ENCODE measurements at regions not wholly inside any gene's neighbourhood (a gene's known extent, or its start where the extent isn't known, plus 50 kb on each side); places are given as distances from the start of the nearest gene placed in this dataset.

DNA sequence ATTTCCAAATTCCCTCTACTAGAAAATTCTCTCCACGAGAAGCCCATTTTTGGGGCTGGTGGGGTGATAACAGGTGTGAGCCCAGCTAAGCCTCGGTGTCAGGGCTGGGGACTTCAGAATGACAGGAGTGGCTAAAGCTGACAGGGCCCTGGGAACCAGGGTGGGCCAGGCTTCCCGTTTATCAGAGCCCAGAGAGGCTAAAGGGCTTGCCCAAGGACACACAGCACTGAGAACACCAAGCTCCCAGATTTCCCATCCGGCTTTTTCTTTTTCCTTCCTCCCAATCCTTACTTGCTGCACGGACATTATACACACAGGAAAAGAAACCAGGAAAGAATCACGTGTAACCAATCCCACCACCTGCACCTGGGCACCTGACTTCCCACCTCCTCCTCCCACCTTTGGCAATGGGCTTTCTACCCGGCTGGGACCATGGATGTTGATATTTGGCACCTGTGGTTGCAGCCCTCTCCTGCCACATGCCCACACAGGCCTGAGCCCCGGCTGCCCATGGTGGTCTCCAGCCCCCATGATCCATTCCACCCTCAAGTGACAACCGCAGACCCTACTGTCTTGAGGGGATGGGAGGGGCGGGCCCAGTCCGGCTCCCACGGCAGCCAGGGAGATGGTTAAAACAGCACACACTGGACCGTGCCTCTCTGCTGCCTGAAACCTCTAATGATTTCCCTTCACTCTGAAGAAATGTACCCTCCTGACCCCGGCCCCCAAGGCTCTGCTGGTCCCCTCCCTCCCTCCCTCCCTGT is 78.9 kb downstream of the ENGASE start:
- DNase-seq (ENCODE audit: low read depth) = no peak

DNA sequence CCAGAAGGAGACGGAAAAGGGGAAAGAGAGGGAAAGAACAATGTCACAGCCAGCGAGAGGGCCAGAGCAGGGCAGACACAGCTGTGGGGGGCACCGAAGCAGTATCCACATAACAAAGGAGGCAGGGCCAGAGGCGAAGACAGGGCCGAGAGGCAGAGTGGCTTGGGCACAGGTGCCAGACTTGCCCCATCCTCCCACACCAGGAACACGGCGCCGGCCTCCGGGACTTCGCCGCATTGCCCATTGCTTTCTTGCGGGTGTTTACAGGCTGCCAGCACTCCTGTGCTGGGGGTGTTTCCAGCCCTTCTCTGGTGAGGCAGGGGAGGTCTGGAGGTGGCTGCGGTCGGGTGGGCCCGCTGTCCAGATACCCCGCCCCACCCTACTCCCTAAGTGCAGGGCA is 78.0 kb downstream of the ENGASE start:
- DNase-seq (ENCODE audit: low read depth) = no peak

DNA sequence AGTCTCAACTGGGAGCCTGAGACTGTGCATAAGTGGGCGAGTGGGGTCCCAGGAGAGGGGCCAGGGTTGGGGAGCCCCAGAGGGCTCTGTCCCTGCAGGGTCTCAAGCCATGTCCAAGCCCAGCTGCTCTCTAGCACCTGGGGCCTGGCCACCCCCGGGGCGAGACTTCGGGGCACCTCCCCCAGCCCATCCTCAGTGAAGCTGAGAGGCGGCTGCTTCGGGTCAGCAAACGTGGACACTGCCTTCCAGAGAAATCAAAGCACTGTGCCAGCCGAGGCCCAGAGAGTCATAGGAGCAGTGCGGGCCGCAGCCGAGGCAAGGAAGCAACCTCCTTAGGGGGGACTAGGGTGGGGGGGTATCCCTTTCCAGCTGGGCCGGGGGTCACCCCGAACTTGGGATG is 77.5 kb downstream of the ENGASE start:
- DNase-seq (ENCODE audit: low read depth) = no peak

DNA sequence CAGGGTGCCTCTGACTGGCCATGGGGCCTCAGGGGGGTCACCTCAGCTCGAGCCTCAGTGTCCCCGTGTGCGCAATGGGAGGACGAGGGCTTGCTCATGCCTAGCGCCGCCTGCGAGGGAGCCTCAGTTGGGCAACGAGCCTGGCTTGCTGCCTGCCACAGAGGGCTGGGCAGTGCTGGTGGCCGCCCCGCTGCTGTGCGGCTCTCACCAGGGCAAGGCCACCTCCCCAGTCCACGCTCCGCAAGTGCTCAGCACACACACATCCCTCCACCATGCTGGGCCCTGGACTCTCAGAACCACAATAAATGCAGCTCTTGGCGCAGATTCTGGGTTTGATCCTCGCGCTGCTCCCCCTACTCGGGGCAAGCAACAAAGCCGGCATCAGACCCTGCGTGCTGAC is 76.2 kb downstream of the ENGASE start:
- no peak for DNase-seq (ENCODE audit: low read depth)

DNA sequence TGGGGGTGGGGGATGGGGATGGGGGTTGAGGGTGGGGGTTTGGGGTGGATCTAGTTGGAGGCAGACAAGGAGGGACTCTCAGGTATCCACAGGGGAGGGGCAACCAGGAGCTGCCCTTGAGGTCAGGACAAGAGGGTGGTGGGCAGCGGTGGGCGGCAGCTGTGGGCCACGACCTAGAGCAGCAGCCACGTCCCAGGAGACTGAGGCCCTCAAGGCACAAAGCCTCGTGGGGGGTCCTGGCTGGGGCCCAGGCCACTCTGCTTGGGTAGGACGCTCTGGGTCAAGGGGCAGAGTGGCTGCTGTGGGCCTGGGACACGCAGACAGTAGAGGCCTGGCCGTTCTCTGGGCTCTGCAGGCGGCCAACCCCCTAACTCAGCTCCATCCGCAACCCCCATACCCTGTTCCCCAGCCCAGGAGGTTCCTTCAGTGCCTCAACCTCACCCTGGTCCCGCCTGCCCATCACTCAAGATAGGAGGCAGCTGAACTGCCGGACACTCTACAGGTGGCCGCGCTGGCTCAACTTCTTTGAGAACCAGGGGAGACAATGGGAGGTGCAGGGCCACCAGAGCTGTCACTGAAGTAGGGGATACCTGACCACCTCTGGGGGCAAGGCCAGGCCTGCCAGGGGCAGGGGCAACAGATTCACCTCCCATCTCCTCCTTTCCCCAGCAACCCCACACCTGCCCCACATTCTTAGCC is 75.6 kb downstream of the ENGASE start:
- no peak for DNase-seq (ENCODE audit: low read depth)

DNA sequence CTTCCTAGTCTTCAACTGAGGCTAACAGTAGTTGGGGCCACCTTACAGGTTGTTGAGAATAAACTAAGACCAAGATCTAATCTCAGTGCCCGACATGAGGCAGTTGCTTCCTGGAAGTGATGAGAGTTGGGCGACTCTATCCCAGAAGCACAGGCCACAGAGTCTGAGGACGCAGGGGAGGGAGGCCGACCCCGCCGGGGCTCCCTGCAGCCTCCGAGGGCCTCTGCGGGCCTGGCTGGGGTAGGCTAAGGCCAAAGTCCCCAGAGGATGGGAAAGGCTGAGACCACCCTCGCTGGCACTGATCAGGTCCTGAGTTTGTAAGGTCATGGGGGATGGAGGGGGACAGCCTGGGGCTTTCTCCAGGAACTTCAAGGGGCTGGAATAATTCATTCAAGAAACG is 74.0 kb downstream of the ENGASE start:
- no peak for DNase-seq (ENCODE audit: low read depth)

DNA sequence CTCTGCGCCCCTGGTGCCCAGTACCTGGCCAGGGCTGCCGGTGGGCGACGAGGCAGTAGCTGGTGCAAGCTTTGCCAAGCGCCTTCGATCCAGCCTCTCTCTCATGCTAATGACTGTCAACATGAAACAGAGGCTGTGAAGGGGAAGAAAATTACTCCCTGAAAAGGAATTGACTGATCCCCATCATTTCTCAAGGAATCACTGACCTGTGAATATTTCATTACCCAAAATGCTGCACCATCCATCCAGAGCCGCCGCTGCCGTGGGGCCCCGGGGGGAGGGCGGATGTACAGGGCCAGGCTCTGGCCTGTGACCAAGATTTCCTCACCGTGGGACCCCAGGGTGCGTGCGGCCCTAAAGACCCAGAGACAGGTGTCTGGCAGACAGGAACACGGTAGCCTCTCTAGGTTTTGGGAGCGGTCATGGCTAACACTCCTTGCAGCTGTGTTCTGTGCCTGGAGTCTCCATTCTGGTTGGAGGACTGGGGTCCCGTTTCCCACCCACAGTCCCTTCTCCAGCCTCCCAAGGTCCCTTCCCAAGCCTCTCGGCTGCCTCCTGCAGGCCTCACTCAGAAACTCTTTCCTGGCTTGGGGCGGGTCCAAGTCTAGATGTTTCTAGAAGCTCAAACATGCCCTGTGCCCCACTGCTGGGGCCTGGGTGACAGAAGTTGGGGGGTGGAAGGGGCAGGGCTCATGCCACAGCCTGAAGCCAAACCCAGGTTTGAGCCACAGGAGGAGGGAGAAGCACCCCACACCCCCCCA is 73.3 kb downstream of the ENGASE start:
- DNase-seq (ENCODE audit: low read depth) = no peak

DNA sequence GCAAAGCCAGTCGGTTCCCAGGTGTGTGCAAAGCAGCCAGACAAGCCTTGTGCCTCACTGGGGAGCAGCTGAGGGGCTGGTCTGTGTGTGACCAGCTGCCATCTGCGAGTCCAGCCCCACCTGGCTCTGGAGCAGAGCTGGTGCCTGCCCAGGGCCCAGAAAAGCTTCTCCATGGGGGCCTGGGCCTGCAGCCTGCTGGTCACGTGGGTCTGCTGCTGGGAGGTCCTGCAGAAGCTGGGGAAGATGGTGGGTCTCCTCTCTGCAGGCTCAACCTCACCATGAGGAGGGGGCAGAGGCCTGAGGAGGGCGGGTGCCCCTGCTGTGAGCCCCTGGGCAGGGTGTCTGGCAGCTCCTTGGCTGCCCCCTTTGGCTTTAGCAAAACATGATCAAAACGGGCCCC is 71.9 kb downstream of the ENGASE start:
- no peak for DNase-seq (ENCODE audit: low read depth)

DNA sequence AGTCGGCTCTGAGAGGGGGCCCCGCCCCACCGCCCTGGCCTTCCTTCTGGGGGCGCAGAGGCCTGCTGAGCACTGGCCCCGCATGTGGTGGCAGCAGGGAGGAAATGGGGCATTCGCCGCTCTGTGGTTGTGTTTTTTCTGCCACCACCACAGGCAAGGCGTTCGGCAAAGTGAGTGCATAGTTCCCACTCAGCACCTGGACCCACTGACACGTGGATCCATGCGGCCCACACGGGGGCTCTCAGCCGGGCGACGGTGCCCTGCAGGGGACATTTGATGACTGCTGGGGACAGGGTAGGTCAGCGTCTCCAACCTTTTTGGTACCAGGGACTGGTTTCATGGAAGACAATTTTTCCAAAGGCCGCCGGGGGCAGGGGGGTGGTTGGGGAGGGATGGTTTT is 70.9 kb downstream of the ENGASE start:
- no peak for DNase-seq (ENCODE audit: low read depth)

DNA sequence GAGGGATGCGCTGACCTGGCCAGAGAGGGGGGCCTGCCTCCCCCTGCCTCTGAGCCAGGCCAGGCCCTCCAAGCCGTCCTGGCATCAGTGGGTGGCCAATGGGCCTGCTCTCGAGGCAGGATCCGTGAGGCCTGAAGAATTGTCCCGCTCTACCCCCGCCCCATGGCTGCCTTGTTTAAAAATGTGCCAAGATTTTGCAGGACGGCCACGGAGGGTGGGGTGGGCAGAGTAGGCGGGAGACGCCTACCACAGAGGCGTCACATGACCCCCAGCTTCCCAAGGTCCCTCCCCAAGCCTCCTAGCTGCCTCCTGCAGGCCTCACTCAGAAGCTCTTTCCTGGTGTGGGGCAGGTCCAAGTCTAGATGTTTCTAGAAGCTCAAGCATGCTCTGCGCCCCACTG is 69.5 kb downstream of the ENGASE start:
- no peak for DNase-seq (ENCODE audit: low read depth)

DNA sequence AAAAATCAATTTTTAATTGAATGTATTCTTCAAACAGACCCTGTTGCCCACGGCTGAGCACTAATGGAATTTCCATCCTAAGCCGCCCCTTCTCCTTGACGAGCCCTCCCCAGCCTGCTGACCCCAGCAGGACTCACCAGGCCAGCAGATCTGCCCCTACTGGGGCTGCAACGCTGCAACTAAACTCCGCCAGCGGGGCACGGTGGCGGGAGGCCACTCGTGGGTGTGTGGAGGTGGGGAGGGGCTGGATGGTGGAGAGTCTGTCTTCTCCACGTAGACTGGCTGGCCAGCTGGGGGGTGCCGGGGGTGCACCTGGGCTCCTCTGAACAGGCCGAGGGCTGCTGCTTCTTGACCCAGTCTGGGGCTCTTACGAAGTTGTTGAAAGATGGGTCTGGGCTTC is 67.8 kb downstream of the ENGASE start:
- DNase-seq (ENCODE audit: low read depth) = no peak

DNA sequence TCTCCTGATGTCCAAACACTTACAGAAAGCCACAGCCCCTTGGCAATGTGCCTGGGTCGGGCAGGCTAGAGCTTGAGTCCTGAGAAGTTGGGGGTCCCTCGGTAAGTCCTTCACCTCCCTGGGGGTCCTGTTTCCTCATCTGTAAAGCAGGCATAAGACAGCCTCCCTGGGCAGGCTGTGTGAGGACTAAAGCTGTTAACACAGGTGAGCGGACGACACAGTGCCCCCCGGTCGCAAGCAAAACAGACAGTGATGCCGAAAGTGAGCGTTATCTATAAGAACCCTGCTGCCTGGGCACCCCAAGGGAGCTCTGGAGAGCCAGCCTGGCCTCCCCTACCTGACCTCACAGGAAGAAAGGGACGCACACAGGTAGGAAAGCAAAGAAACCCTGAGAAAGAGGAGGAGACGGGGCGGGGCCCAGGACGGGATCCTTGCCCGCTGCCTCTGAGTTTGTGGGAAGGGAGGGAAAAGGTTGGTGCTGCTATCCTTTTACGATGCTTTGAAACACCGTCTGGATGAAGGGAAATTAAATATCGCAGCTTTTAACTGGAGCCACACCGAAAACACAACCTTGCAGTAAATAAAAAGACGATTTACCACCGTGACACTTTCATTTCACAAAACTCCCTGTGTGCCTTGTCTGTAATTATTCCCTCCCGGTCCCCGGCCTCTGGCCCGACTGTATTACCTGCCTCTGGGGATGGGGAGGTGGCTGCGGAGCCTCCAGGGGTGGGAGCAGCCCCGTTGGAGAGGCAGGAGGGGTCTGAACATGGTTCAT is 67.1 kb downstream of the ENGASE start:
- DNase-seq (ENCODE audit: low read depth) = no peak

DNA sequence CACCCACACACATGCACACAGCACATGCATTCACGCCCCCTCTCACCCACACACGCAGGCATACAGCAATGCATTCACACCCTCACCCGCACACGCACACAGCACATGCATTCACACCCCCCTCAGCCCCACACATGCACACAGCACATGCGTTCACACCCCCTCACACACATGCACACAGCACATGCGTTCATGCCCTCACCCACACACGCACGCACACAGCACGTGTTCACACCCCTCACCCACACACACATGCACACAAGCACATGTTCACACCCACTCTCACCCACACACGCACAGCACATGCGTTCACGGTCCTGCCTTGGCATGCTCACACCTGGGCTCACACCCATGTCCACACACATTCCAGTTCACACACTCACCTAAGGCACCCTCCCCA is 64.2 kb downstream of the ENGASE start:
- no peak for DNase-seq (ENCODE audit: low read depth)

DNA sequence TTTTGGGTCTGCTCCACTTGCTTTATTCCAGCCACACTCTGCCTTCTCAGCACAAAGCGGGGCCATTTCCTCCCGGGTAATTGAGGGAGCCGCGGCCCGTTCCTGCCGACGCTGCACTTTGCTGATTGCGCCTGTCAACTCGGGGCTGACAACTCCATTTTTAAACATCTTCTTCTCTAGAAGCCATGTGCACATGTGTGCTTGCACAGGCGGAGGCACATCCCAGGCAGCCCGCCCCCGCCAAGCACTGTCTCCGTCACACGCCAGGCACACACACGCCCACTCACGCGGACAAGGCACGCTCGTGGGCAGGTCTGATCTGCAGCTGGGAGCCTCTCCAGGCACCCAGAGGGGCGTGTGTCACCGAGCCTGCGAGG is 63.2 kb downstream of the ENGASE start:
- DNase-seq (ENCODE audit: low read depth) = no peak

DNA sequence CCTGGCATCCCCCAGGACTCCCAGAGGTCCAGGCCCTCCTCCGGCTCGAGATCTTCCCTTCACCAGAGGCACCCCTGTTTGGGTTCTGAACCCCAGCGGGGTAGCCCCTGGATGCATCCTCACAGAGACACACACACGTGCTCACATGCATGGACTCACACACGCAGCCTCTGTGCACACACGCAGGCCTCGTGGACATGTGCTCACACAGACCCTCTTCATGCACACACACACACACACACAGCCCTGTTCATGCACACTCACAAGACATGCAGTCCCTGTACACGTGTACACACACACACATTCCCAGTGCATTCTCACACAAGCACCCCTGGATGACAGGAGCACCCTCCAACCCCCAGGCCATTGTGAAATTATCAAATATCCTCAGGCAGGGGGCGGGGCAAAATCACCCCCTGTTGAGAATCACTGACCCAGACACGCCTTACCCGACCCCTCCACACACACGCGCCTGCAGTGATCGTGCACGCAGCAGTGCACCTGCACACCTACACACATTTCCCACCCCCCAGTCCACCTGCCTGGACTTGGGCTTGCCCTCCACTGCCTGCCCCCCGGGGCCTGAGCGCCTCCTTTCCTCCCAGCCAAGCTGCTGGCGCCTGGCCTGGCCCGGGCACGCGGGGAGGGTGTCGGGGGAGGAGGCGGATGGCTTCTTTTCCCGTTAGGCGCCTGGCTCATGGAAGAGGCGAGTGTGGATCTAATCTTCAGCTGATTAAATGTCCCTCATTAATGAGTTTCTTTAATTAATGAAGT is 62.6 kb downstream of the ENGASE start:
- DNase-seq (ENCODE audit: low read depth) = no peak

DNA sequence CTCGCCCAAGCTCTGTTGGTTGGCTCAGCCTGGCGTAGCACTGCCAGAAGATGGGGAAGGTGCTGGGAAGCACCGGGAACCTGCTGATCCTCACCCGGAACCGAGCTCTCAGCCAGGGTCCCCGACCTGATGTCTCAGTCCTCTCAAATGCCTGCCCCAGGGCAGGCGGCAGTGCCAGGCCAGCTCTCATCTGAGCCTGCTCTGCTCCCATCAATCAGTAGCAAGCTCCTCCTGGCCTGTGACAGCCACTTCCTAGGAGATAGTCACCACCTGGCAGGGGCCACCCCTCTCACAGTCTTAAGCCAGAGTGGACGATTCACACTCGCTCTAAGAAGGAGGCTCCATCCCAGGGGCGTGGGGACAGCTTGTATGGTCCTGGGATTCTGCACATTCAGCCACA is 62.0 kb downstream of the ENGASE start:
- DNase-seq (ENCODE audit: low read depth) = no peak

All from Daoy (cell line).